GM19351 (cell line): ENCODE measurements at regions not wholly inside any gene's neighbourhood (a gene's known extent, or its start where the extent isn't known, plus 50 kb on each side); places are given as distances from the start of the nearest gene placed in this dataset.

Experiments
- ATAC-seq: cut with Tn5 transposase; IDR thresholded peaks from one replicate; pipeline ENCODE4 v1.9.1; 2021; ENCODE audit warnings: mild to moderate bottlenecking, moderate library complexity; ENCODE audit not compliant: unreplicated experiment

GRCh38 chr1:219676012-219676765 is 63.3 kb upstream of the ZC3H11B start:
- ATAC-seq, result no peak

DNA sequence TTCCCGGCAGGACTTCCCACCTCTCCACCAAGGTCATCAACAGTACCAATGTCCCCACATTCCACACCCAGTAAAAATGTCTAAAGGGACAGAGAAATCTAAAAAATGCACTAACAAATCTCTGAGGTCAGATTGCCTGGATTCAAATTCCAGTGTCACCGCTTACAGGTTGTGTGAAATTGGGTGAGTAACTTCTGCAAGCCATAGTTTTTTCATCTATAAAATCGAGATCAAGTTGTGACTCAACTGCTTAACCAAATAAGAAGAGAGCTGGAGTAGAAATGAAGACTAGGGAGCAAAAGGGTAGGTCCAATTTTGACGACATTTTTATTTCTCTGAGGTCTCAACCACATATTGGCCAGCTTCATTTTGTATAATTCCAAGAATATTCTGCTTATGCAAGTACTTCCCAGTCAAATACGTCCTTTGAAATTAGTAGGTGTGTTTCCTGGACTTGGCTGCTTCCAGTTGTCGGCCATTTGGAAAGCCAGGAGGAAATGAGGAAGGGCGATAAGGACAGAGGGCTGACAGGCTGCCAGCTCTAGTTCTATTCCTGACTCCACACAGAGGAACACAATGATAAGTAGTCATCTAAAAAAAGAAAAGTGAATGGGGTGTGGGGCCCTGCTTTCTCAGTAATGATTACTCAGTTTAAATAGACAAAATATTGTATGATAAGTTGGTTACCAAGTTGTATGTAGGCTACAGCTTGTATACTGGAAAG is 57.7 kb upstream of the ZC3H11B start:
- ATAC-seq, result no peak

DNA sequence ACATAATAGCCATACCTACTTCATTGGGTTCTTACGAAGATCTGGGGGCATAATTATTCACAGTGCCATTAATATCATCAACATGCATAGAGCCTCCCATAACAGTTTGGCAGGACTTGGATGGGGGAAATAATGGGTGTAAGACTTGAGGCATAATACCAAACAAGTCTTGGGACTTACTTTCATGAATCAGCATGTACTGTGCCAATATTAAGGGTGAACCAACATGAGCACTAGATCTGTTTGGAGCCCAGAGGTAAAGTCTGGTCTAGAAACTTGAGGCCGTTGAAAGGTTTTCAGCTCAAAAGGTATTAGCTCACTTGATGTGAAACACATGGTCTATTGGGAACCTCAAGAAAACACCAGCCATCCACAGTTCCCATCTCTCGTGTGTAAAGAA is 56.7 kb upstream of the ZC3H11B start:
- ATAC-seq, result no peak

DNA sequence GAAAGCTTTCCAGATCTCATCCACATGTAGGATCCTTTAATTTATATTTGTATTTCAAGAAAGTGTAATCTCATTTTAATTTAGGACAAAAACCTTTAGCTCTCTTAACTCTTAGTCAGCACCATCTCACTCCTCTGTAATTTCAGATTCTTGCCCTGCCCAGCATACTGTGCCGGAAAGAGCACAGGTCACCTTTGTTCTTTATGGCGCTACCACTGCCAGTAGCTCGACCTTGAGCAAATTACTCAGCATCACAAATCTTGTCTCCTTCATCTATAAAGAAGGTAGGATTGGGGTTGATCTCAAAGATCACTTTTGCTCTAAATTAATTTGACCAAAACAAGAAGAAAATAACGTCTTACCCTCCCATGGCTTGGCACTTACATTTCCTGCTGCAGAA is 56.1 kb upstream of the ZC3H11B start:
- ATAC-seq, result no peak

DNA sequence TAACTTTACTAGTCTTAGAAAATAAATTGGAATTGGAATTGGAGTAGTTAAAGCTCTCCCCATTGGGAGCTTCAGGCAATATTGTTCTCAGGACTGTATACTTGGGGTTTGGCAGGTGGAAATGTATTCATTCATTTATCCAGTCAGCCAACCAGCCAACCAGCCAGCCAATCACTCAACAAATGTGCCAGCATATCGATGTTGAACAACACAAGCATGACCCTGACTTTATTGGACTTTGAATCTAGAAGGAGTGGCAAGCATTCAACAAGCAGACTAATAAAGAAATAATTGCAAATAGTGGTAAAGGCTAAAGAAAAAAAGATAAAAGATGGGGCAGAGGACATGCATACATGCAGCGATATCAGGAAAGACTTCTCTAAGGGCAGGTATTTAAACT is 55.5 kb upstream of the ZC3H11B start:
- ATAC-seq, result no peak

- ATAC-seq, result no peak
These were observed 53.3 kb upstream of the ZC3H11B start for GRCh38 chr1:219666242-219666641.

DNA sequence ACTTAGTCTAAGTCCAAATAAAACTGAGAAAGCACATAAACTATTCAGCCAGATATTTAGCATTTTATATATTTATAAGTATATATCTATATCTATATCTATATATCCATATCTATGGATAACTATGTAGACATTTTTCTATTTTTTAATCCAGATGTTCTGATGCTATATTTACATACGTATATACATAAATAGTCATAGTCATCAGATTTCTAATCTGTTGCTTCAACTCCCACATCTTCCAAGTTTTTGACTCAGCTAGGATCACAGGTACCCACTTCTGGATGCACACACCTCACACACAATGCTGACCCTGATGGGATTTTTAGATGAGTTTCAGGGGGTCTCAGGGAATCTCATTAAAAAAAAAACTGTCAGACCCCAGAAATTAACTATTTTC is 52.2 kb upstream of the ZC3H11B start:
- no peak for ATAC-seq

DNA sequence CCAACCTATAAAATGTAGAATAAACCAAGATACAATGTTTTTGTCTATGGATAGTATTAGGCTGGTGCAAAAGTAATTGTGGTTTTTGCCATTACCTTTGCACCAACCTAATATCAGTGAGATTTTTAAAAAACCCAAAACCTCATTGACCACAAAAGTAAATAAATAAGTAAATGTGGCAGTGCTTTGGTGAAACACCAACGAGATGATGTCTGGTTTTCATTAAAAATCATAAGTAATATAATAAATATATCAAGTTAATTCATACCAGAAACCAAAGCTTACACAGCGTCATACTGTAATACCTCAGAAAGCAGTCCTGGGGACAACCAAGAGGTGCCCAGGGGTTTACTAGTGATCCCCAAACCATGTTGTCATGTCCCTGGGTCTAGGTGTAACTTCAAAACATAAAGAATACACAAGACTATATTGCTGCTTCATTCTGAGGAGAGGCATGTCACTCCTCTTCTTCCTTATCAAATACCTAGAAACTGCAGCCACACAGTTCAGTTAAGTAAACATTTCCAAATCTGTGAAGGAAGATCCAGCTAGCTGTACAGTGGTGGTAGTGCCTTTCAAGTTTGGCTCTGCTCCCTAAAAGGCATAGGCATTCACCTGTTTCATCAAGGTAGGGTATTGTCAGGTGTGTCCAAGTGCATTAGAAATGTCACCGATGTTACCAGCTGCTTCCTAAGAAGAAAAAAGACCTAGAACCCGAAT is 51.6 kb upstream of the ZC3H11B start:
- ATAC-seq, result no peak
